ENCODE measurements at regions not wholly inside any gene's neighbourhood (a gene's known extent, or its start where the extent isn't known, plus 50 kb on each side); places are given as distances from the start of the nearest gene placed in this dataset.

DNA sequence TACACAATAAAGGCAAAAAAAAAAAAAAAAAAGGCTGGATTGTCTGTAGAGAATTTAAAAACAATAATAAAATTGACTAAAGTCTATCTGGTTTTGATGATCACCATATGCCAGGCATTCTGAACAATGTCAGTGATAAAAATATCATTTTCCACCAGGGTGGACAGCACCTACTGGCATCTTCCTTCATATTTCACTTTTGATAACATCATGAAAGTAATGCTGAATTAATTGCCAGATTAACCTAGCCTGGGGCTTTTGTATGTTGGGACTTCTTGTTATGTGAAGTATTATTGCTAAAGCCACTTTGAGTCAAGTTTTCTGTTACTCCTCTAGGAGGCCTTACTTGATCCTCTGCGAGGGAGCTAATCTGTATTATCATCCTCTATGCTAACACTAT lies 73.8 kb upstream of the FAM98A start:
- no peak for TF ChIP-seq POLR2AphosphoS5 (IDR thresholded peaks at IDR 0.05; ENCODE audit: low read depth)
- no peak for TF ChIP-seq REST (IDR thresholded peaks at IDR 0.05; ENCODE audit: insufficient replicate concordance, low read depth)
- TF ChIP-seq, protein P1, sequence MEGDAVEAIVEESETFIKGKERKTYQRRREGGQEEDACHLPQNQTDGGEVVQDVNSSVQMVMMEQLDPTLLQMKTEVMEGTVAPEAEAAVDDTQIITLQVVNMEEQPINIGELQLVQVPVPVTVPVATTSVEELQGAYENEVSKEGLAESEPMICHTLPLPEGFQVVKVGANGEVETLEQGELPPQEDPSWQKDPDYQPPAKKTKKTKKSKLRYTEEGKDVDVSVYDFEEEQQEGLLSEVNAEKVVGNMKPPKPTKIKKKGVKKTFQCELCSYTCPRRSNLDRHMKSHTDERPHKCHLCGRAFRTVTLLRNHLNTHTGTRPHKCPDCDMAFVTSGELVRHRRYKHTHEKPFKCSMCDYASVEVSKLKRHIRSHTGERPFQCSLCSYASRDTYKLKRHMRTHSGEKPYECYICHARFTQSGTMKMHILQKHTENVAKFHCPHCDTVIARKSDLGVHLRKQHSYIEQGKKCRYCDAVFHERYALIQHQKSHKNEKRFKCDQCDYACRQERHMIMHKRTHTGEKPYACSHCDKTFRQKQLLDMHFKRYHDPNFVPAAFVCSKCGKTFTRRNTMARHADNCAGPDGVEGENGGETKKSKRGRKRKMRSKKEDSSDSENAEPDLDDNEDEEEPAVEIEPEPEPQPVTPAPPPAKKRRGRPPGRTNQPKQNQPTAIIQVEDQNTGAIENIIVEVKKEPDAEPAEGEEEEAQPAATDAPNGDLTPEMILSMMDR (IDR thresholded peaks at IDR 0.05; ENCODE audit: insufficient read depth, low read length) = no peak

All from HL-60 (cell line).